Testis (tissue), 2 donors: ENCODE measurements at regions not wholly inside any gene's neighbourhood (a gene's known extent, or its start where the extent isn't known, plus 50 kb on each side); places are given as distances from the start of the nearest gene placed in this dataset.

Source experiments
- CTCF ChIP-seq, 3 experiments: fragments of 450-650 bp in 2 of 3; fragments of 200-600 bp in 1 of 3; sonication (generic) in 1 of 3; IDR thresholded peaks; one replicate each; pipeline ENCODE4 v1.5.1; 2016 to 2019; ENCODE audit warnings: antibody characterized with exemption in 3 of 3, mild to moderate bottlenecking in 2 of 3, moderate library complexity in 1 of 3
- POLR2A ChIP-seq: fragments of 450-650 bp; IDR thresholded peaks from one replicate; pipeline ENCODE4 v1.6.1; 2017; ENCODE audit warnings: antibody characterized with exemption, mild to moderate bottlenecking, moderate library complexity

- TF ChIP-seq CTCF (IDR thresholded peaks at IDR 0.05) (no peak), POLR2A (no peak)
These were observed 91.4 kb upstream of the PLXNA2 start for GRCh38 chr1:208335371-208336136.
